NCI-H1436 treated with DMSO at 0.1 percent for 48 hours (cell line): ENCODE measurements at regions not wholly inside any gene's neighbourhood (a gene's known extent, or its start where the extent isn't known, plus 50 kb on each side); places are given as distances from the start of the nearest gene placed in this dataset.

ENCODE experiments used
- DNase-seq: peaks from one replicate; lab custom pipeline; 2025; lab: John Stamatoyannopoulos, UW

GRCh38 chr6:105649192-105649591 is 246.3 kb upstream of the PREP start:
- DNase-seq, result no peak

GRCh38 chr6:105648276-105648675 is 245.4 kb upstream of the PREP start:
- DNase-seq, result no peak

GRCh38 chr6:105646391-105646867 is 243.5 kb upstream of the PREP start:
- no peak for DNase-seq

GRCh38 chr6:105645958-105646357 is 243.1 kb upstream of the PREP start:
- DNase-seq, result no peak

- DNase-seq, result no peak
These were observed 242.3 kb upstream of the PREP start for GRCh38 chr6:105645156-105645555.

GRCh38 chr6:105644691-105645090 is 241.8 kb upstream of the PREP start:
- DNase-seq, result no peak

GRCh38 chr6:105644073-105644489 is 241.2 kb upstream of the PREP start:
- DNase-seq, result no peak

GRCh38 chr6:105642708-105643107 is 239.8 kb upstream of the PREP start:
- peak; percentile 93 for DNase-seq

- DNase-seq, result no peak
These were observed 238.6 kb upstream of the PREP start for GRCh38 chr6:105641504-105641903.

- DNase-seq, result no peak
These were observed 236.2 kb upstream of the PREP start for GRCh38 chr6:105639124-105639523.

GRCh38 chr6:105633814-105634213 is 230.9 kb upstream of the PREP start:
- no peak for DNase-seq

- DNase-seq, result no peak
These were observed 225.4 kb upstream of the PREP start for GRCh38 chr6:105628156-105628860.

GRCh38 chr6:105626295-105627158 is 223.6 kb upstream of the PREP start:
- DNase-seq, result no peak

GRCh38 chr6:105624021-105624420 is 221.1 kb upstream of the PREP start:
- no peak for DNase-seq

- DNase-seq, result no peak
These were observed 219.3 kb upstream of the PREP start for GRCh38 chr6:105622226-105622625.

GRCh38 chr6:105621564-105622175 is 218.8 kb upstream of the PREP start:
- DNase-seq, result no peak

GRCh38 chr6:105620878-105621277 is 218.0 kb upstream of the PREP start:
- DNase-seq, result no peak

- DNase-seq, result no peak
These were observed 217.3 kb upstream of the PREP start for GRCh38 chr6:105619971-105620741.

GRCh38 chr6:105618247-105618646 is 215.4 kb upstream of the PREP start:
- DNase-seq, result no peak

GRCh38 chr6:105616521-105616920 is 213.6 kb upstream of the PREP start:
- DNase-seq, result no peak

GRCh38 chr6:105611606-105612005 is 208.7 kb upstream of the PREP start:
- DNase-seq, result no peak

- DNase-seq, result no peak
These were observed 206.6 kb upstream of the PREP start for GRCh38 chr6:105609375-105609991.
